DMS153 treated with DMSO at 0.1 percent for 48 hours (cell line): ENCODE measurements at regions not wholly inside any gene's neighbourhood (a gene's known extent, or its start where the extent isn't known, plus 50 kb on each side); places are given as distances from the start of the nearest gene placed in this dataset.
A peak's percentile ranks its signal among the peaks of the same experiment; 100 is the strongest.

Experiments used
- DNase-seq: peaks from one replicate; lab custom pipeline; 2025; ENCODE audit not compliant: unreplicated experiment; lab: John Stamatoyannopoulos, UW

DNA sequence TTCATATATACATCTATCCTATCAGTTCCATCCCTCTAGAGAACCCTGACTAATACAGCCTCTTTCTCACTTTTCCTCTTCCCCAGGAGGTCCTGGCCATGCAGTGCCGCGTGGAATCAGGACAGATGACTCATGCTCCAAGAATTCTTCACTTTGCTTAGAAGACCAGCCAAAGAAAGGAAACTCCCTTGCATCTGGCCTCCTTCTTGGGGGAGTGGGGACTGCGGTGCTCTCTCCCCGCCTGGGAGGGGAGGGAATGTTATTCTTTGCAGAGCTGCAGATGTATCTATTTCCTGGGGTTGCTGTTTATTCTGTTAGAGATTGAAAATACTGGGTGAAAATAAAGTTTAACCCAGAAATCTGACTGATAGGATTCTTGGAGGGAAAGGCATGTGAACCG, 111.5 kb upstream of the SH3BP4 start:
- no peak for DNase-seq

DNA sequence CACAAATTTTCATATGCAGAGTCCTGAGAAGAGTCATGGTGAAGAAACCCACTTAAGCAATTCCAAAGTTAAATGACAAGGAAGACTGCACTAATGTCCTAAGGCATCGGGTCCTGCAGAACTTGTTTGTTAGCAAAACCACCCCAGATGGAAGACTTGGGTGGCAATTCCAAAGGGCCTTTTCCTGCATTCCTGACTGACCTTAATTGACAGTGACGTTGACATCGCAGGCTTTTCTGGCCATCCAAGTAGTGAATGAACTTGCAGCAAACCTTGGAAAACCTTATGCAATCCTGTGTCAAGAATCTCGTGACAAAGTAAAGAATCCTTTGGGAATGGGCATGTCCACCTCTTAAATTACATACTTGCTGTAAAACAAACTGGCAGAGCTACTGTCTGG, 112.5 kb upstream of the SH3BP4 start:
- no peak for DNase-seq

- DNase-seq = peak; percentile 26
Measured at GRCh38 chr2:234836271-234836670, 115.5 kb upstream of the SH3BP4 start.

GRCh38 chr2:234835738-234836137, 116.1 kb upstream of the SH3BP4 start:
- peak; percentile 16 for DNase-seq

DNA sequence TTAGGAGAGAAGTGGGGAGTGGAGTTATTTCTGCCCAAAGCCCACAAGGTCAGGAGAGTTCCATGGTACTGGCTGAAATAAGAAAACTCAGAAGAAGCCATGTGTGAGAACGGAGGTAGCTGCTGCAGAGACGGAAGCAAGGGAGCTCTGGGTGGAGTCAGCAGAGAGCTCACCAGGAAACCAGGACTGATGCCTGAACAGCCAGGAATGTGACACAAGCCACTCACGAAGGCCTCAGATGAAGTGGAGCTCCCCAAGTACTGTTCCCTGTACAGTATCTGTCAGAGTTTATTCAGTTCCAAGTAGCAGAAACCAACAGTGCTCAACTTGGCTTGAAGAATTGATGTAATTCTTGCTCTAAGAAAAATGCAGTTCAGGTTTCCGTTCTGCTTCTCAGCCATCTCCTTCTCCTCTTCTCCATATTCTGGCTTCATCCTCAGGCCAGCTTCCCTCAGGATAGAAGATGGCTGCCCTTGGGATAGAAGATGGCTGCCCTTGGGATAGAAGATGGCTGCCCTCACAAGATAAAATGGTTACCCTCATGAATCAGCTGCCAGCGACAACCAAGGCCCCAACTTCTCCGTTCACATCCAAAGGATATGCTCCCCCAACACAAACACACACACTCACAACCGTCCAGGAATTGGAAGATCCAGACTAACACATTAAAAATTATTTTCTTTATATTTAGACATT, 117.4 kb upstream of the SH3BP4 start:
- DNase-seq = no peak

GRCh38 chr2:234830853-234831252, 121.0 kb upstream of the SH3BP4 start:
- no peak for DNase-seq

- no peak for DNase-seq
Measured at GRCh38 chr2:234829074-234829455, 122.8 kb upstream of the SH3BP4 start.

DNA sequence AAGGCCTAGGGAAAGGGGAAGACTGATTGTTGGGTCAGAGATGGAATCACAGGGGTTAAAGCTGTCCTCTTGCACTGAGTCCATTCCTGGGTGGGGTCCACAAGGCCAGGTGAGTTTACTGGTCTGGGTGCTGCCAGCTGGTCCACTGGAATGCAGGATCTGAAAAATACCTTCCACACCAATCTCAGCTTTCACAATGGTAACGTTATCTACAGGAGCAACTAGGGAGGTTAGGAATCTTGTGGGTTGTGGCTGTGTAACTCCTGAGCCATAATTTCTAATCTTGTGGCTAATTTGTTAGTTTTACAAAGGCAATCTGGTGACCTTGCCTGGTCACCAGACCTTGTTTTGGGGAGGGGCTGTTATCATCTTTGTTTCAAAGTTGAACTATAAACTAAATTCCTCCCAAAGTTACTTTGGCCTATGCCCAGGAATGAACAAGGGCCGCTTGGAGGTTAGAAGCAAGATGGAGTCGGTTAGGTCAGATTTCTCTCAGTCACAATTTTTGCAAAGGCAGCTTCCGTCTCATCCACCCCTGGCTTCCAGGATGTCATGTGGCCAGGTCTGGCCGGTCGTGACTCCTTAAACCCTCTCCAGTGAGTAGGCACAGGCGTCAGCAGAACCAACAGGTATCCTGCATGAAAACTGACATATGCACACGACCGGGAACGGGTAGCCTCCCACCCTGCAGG, 123.3 kb upstream of the SH3BP4 start:
- no peak for DNase-seq

DNA sequence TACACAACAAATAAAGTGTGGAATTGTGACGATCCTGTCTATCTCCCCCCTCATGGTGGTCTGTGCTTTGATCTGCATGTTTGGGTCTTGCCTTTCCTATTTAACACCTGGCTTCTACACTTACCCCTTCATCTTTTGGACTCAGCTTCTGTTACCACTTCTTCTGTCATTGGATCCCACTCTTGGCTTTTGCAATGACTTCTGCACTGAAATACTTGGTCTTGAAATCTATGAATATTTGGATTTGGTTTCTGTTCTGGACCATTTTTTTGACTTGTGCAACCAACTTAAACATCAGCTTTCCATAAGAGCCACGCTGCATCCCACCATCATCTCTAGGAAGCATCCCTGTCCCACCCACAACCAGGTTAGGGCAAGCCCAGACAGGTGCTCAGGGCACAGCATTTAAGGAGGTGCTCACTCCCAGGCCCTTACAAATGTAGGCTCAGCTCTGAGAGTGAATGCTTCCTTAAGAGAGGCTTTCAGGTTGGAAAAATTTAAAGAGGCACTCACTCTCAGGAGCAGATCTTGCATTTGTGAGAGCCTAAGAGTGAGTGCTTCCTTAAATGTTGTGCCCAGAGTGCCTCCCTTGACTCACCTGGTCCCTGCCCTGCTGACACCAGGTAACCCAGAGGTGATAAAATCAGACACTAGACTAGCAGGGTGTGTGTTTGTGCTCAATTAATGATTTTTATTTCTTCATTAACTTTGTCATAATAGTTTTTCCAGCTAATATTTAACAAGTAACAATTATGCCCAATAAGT, 124.5 kb upstream of the SH3BP4 start:
- DNase-seq = no peak

- no peak for DNase-seq
Measured at GRCh38 chr2:234826681-234827080, 125.1 kb upstream of the SH3BP4 start.

DNA sequence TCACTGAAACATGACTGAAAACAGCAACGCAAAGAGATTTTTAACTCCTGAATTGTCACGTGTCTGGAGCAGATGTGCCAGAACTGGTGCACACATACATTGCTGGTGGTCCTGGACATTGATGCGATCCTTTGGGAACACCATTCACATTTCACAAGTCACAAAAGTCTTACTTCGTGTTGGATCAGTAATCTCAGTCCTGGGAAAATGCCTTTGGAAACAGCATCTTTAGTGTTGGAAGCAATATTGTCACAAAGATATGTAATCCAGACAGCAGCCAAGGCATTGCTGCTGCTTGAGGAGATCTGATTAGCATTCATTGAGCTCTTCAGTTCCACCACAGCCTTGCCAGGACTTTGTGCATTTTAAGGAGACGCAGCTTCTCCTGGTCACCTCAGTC, 126.2 kb upstream of the SH3BP4 start:
- no peak for DNase-seq

GRCh38 chr2:234823877-234824376, 127.9 kb upstream of the SH3BP4 start:
- no peak for DNase-seq

GRCh38 chr2:234823196-234823876, 128.5 kb upstream of the SH3BP4 start:
- no peak for DNase-seq

GRCh38 chr2:234821946-234822475, 129.8 kb upstream of the SH3BP4 start:
- DNase-seq = no peak

DNA sequence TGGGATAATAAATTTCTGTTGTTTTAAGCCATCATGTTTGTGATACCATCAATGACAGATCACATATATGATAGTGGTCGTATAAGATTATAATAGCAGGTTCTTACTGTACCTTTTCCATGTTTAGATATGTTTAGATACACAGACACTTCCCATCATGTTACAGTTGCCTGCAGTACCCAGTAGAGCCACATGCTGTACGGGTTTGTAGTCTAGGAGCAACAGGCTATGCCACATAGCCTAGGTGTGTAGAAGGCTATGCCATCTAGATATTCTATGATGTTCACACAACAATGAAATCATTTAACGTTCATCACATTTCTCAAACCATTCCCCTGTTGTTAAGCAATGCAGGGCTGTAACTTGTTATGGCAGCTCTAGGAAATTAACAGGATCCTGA, 132.9 kb upstream of the SH3BP4 start:
- no peak for DNase-seq

- no peak for DNase-seq
Measured at GRCh38 chr2:234816491-234816890, 135.3 kb upstream of the SH3BP4 start.

DNA sequence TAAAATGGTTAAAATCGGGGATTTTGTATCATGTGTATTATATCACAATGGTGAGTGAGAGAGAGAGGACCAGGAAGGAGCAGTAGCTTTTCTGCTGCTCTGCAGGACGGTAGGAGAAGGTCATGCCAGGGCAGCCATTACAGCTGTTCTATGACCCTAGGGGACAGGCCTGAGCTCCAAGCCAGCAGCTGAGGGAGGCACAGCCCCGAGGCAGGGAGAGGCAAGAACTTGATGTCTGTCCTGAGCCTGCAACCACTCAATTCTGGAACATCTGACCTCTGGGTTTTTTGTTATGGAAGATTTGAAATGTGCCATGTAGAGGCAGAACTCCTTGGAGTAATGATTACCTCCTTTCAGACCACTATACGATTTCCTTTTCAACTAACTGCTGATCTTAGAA, 135.8 kb upstream of the SH3BP4 start:
- DNase-seq = no peak

GRCh38 chr2:234814374-234814773, 137.4 kb upstream of the SH3BP4 start:
- DNase-seq = no peak

DNA sequence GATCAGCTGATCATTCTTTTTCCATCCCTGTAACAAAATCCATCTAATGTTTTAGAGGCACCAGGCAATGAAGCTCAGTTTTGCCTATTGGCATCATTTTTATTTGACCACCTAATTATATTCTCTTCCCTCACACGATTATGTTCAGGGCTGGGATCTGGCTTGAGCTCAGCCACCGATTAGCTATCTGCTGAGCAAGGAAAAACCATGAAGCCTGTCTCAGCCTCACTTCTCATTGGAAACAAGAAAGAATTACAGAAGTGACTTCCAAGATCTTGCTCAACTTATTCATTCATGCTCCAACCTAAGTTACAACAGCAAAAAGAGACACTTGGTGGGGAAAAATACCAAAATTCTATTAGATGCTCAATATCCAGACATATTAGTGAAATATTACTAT, 139.0 kb upstream of the SH3BP4 start:
- no peak for DNase-seq

GRCh38 chr2:234808907-234809306, 142.9 kb upstream of the SH3BP4 start:
- DNase-seq = no peak

GRCh38 chr2:234806818-234807217, 145.0 kb upstream of the SH3BP4 start:
- DNase-seq = no peak
